ENCODE measurements at regions not wholly inside any gene's neighbourhood (a gene's known extent, or its start where the extent isn't known, plus 50 kb on each side); places are given as distances from the start of the nearest gene placed in this dataset.

DNA sequence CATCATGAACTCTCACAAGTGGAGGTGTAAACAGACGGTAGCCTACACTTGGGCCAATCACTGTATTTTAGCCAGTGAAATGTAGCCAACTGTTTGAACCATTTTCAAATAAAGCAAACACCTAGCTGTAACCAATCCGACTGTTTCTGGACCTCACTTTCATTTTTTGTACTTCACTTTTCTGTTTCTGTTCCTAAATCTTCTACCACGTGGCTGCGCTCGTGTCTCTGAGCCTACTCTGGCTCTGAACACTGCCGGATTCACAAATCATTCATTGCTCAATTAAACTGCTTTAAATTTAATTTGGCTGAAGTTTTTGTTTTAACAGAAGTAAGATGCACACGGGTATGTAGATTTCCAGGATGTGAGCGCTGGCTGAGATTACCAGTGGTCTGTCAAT lies 319.1 kb downstream of the RAPGEF2 start:
- no peak for ATAC-seq (ENCODE audit: low FRiP score)
- 72 to 75% methylated on average over 8 of the region's 8 CpGs for WGBS, 2 donors

DNA sequence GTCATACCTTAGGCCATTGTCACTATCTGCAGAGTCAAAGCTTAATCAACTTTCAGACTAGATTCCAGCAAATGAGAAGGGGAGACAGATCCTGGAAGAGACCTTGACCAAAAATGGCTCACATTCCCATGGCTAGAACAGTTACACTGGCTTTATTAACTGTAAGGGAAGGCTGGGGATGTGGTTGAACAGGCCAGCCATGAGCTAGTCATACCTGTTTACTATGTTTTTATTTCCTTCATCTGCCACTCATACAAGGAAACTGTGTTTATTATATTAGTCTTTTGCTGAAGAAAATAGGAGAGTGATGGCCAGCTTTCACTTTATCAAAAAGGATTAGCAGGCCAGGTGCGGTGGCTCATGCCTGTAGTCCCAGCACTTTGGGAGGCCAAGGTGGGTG lies 319.7 kb downstream of the RAPGEF2 start:
- Histone ChIP-seq H3K4me3 (ENCODE audit: low read length in 2 of 2) (no peak overlapping the region), H3K9me3 (ENCODE audit: control insufficient read depth, low read length) (no peaks in the 10 kb centered on the region), H3K27me3 (ENCODE audit: control insufficient read depth in 1 of 2, insufficient read depth in 2 of 2, low read length in 1 of 2) (no peaks in the 10 kb centered on the region), H3K36me3 (ENCODE audit: control insufficient read depth in 1 of 2, insufficient read depth in 2 of 2, low read length in 1 of 2) (no peaks in the 10 kb centered on the region), H3K4me1 (ENCODE audit: control insufficient read depth in 1 of 2, insufficient read depth in 2 of 2, low read length in 2 of 2) (no peaks in the 10 kb centered on the region), H3K27ac (ENCODE audit: low read depth in 1 of 2, low read length in 2 of 2) (no peak overlapping the region)
- WGBS, 2 donors, result 99 to 100% methylated on average over 1 of the region's 1 CpG
- intact Hi-C loops (cut with DNase I), result no loop called here
- ATAC-seq (ENCODE audit: low FRiP score), result no peak
- no peak for DNase-seq

More for the DNA sequence above, 319.1 kb downstream of the RAPGEF2 start:
- H3K4me1 ChIP-seq (ENCODE audit: control insufficient read depth in 1 of 2, insufficient read depth in 2 of 2, low read length in 2 of 2), result no peaks in the 10 kb centered on the region
- intact Hi-C loops (cut with DNase I), result no loop called here
- no peak overlapping the region for H3K4me3 ChIP-seq (ENCODE audit: low read length in 2 of 2)
- H3K9me3 ChIP-seq (ENCODE audit: control insufficient read depth, low read length), result no peaks in the 10 kb centered on the region
- H3K36me3 ChIP-seq (ENCODE audit: control insufficient read depth in 1 of 2, insufficient read depth in 2 of 2, low read length in 1 of 2), result no peaks in the 10 kb centered on the region
- H3K27me3 ChIP-seq (ENCODE audit: control insufficient read depth in 1 of 2, insufficient read depth in 2 of 2, low read length in 1 of 2), result no peaks in the 10 kb centered on the region
- no peak overlapping the region for H3K27ac ChIP-seq (ENCODE audit: low read depth in 1 of 2, low read length in 2 of 2)
- no peak for DNase-seq

DNA sequence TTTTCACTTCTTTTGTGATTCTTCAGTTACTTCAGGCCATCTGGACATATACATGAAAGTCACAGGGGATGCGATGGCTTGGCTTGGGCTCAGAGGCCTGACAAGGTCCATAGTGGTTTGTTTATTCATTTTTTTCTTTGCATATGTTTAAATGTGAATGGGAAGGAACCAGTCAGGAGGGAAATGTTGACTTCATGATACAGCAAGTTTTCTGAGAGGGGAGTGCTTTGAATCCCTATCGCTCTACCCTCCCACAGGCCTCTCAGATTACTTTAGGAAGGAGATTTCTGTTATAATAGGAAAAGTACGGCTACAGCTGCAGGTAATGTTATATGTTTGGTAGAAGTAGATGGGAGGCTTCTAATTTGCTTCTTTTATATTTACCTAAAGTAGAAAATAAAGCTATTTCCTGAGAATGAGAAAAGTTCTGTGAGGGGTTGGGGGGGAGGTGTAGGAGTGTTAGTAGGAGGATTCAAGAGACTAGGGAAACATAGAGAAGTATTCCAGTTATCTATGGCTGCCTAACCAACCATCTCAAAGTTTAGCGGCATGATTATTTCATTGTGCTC lies 322.9 kb downstream of the RAPGEF2 start:
- ATAC-seq (ENCODE audit: low FRiP score) (no peak), DNase-seq (no peak)
- Histone ChIP-seq H3K36me3 (ENCODE audit: control insufficient read depth in 1 of 2, insufficient read depth in 2 of 2, low read length in 1 of 2) (no peaks in the 10 kb centered on the region), H3K27me3 (ENCODE audit: control insufficient read depth in 1 of 2, insufficient read depth in 2 of 2, low read length in 1 of 2) (no peaks in the 10 kb centered on the region), H3K9me3 (ENCODE audit: control insufficient read depth, low read length) (no peaks in the 10 kb centered on the region), H3K4me3 (ENCODE audit: low read length in 2 of 2) (no peak overlapping the region), H3K4me1 (ENCODE audit: control insufficient read depth in 1 of 2, insufficient read depth in 2 of 2, low read length in 2 of 2) (no peaks in the 10 kb centered on the region), H3K27ac (ENCODE audit: low read depth in 1 of 2, low read length in 2 of 2) (no peak overlapping the region)
- intact Hi-C loops (cut with DNase I), result no loop called here
- 73 to 88% methylated on average over 4 of the region's 4 CpGs for WGBS, 2 donors

DNA sequence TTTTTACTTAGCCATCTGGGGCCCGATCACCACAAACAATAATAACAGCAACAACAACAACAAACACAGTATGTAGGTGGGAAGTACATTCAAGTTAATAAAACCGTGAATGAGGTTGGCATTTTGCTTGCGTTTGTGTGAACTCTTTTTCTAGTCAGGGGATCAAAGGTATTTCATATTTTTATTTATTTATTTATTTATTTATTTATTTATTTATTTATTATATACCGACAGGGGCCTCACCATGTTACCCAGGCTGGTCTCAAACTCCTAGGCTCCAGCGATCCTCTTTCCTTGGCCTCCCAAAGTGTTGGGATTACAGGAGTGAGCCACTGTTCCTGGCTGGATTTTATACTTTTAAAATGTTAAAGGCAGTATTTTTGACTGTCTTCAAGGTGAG lies 325.4 kb downstream of the RAPGEF2 start:
- intact Hi-C loops (cut with DNase I), result no loop called here
- no peak overlapping the region for H3K4me3 ChIP-seq (ENCODE audit: low read length in 2 of 2)
- H3K9me3 ChIP-seq (ENCODE audit: control insufficient read depth, low read length), result no peaks in the 10 kb centered on the region
- H3K4me1 ChIP-seq (ENCODE audit: control insufficient read depth in 1 of 2, insufficient read depth in 2 of 2, low read length in 2 of 2), result peaks cover 0 to 4% of the 10 kb centered on the region in 2 donors
- ATAC-seq (ENCODE audit: low FRiP score) (no peak), DNase-seq (no peak)
- no peaks in the 10 kb centered on the region for H3K36me3 ChIP-seq (ENCODE audit: control insufficient read depth in 1 of 2, insufficient read depth in 2 of 2, low read length in 1 of 2)
- H3K27me3 ChIP-seq (ENCODE audit: control insufficient read depth in 1 of 2, insufficient read depth in 2 of 2, low read length in 1 of 2), result no peaks in the 10 kb centered on the region
- WGBS, 2 donors, result 96 to 97% methylated on average over 5 of the region's 5 CpGs
- no peak overlapping the region for H3K27ac ChIP-seq (ENCODE audit: low read depth in 1 of 2, low read length in 2 of 2)

DNA sequence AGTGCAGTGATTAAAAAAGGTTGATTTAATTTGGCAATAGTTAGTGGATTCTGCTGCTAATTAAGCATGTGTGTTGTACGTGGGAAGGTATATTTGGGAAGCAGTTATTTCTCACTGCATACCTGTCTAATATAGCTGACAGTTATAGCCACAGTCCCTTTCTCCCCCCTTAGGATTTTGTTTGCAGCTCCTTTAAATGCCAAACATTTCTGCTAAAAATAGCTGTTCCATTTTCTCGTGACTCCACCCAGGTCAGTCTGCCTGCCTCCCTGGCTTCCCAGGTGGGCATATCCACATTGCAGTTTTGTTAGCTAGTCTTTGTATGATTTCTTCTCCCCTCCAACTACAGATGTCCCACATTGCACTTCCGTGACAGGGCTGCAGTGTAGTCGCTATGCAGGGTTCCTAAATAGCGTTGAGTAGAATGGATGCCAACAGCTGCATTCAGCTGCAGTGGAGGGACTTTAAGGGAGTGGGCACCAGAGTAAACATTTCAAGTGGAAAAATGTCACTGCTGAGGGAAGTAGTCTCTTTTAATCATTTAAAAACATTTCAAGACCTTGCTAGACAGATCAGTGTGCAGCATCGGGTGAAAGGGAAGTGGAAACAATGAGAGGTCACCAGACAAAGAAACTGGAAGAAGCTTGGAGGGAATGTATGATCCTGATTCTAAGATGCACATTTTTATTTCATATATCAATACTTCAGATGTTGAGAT lies 326.3 kb downstream of the RAPGEF2 start:
- ATAC-seq (ENCODE audit: low FRiP score) (no peak), DNase-seq (no peak)
- 8 to 9% methylated on average over 6 of the region's 6 CpGs for WGBS, 2 donors
- intact Hi-C loops (cut with DNase I), result no loop called here
- H3K9me3 ChIP-seq (ENCODE audit: control insufficient read depth, low read length), result no peaks in the 10 kb centered on the region
- H3K27me3 ChIP-seq (ENCODE audit: control insufficient read depth in 1 of 2, insufficient read depth in 2 of 2, low read length in 1 of 2), result no peaks in the 10 kb centered on the region
- peaks cover 0 to 4% of the 10 kb centered on the region in 2 donors for H3K4me1 ChIP-seq (ENCODE audit: control insufficient read depth in 1 of 2, insufficient read depth in 2 of 2, low read length in 2 of 2)
- H3K27ac ChIP-seq (ENCODE audit: low read depth in 1 of 2, low read length in 2 of 2), result no peak overlapping the region
- no peak overlapping the region for H3K4me3 ChIP-seq (ENCODE audit: low read length in 2 of 2)
- no peaks in the 10 kb centered on the region for H3K36me3 ChIP-seq (ENCODE audit: control insufficient read depth in 1 of 2, insufficient read depth in 2 of 2, low read length in 1 of 2)

DNA sequence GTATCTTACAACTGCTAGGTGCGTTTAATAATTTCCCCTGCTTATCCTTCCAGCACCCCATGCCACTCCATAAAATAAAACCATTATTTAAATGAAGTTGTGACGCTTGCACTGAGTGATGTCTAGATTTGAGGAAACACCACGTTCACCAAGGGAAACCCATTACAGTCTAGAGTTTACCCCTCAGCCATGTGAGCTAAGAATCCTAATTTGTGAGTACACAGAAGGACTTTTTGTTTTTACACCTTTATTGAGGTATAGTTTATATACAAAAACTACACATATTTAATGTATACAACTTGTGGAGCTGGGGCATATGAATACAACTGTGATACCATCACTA lies 326.8 kb downstream of the RAPGEF2 start:
- H3K4me1 ChIP-seq (ENCODE audit: control insufficient read depth in 1 of 2, insufficient read depth in 2 of 2, low read length in 2 of 2), result peaks cover 0 to 4% of the 10 kb centered on the region in 2 donors
- 63 to 74% methylated on average over 3 of the region's 3 CpGs for WGBS, 2 donors
- no peaks in the 10 kb centered on the region for H3K27me3 ChIP-seq (ENCODE audit: control insufficient read depth in 1 of 2, insufficient read depth in 2 of 2, low read length in 1 of 2)
- no peaks in the 10 kb centered on the region for H3K9me3 ChIP-seq (ENCODE audit: control insufficient read depth, low read length)
- intact Hi-C loops (cut with DNase I), result loop anchor here in 1 of 2 donors (5.0 kb wide), 1 partner anchor 37 kb away; no protein-coding TSS in a partner anchor
- no peak overlapping the region for H3K4me3 ChIP-seq (ENCODE audit: low read length in 2 of 2)
- H3K36me3 ChIP-seq (ENCODE audit: control insufficient read depth in 1 of 2, insufficient read depth in 2 of 2, low read length in 1 of 2), result no peaks in the 10 kb centered on the region
- ATAC-seq (ENCODE audit: low FRiP score), result no peak
- DNase-seq, result no peak
- no peak overlapping the region for H3K27ac ChIP-seq (ENCODE audit: low read depth in 1 of 2, low read length in 2 of 2)

DNA sequence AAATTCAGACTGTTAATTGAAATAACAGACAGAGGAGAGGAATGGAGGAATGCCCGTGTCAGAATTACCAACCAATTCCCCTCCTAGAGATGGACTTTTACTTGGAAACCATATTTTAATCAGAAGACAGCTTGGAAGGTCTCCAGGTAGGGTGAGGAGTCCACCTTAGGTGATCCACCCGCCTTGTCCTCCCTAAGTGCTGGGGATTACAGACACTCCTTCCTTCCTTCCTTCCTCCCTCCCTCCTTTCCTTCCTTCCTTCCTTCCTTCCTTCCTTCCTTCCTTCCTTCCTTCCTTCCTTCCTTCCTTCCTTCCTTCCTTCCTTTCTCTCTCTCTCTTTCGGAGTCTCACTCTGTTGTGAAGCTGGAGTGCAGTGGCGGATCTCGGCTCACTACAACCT lies 328.0 kb downstream of the RAPGEF2 start:
- WGBS, 2 donors, result 98 to 99% methylated on average over 5 of the region's 5 CpGs
- intact Hi-C loops (cut with DNase I), result loop anchor here in 1 of 2 donors (5.0 kb wide), 1 partner anchor 39 kb away; no protein-coding TSS in a partner anchor
- Histone ChIP-seq H3K27me3 (ENCODE audit: control insufficient read depth in 1 of 2, insufficient read depth in 2 of 2, low read length in 1 of 2) (no peaks in the 10 kb centered on the region), H3K4me1 (ENCODE audit: control insufficient read depth in 1 of 2, insufficient read depth in 2 of 2, low read length in 2 of 2) (peaks cover 0 to 4% of the 10 kb centered on the region in 2 donors), H3K4me3 (ENCODE audit: low read length in 2 of 2) (no peak overlapping the region), H3K27ac (ENCODE audit: low read depth in 1 of 2, low read length in 2 of 2) (no peak overlapping the region), H3K9me3 (ENCODE audit: control insufficient read depth, low read length) (no peaks in the 10 kb centered on the region), H3K36me3 (ENCODE audit: control insufficient read depth in 1 of 2, insufficient read depth in 2 of 2, low read length in 1 of 2) (no peaks in the 10 kb centered on the region)
- DNase-seq (no peak), ATAC-seq (ENCODE audit: low FRiP score) (no peak)

DNA sequence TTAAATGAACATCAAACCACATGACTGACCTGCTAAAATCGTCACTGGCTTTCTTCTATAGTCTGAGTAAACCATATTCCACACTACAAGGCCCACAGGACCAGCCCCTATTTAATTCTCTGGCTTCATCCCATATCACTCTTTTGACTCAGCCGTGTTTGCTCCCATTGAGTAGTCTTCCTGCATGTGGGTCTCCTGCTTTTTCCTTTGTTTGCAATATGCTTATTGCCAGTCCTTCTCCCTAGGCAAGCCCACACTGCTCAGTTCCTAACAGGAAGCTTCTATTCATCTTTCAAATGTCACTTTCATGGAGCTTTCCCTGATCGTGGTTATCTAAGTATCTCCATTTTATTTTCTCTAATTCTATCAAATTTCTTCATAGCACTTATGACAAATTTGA lies 329.6 kb downstream of the RAPGEF2 start:
- H3K36me3 ChIP-seq (ENCODE audit: control insufficient read depth in 1 of 2, insufficient read depth in 2 of 2, low read length in 1 of 2), result no peaks in the 10 kb centered on the region
- DNase-seq (no peak), ATAC-seq (ENCODE audit: low FRiP score) (no peak)
- no peaks in the 10 kb centered on the region for H3K9me3 ChIP-seq (ENCODE audit: control insufficient read depth, low read length)
- H3K27me3 ChIP-seq (ENCODE audit: control insufficient read depth in 1 of 2, insufficient read depth in 2 of 2, low read length in 1 of 2), result no peaks in the 10 kb centered on the region
- peaks cover 0 to 6% of the 10 kb centered on the region in 2 donors for H3K4me1 ChIP-seq (ENCODE audit: control insufficient read depth in 1 of 2, insufficient read depth in 2 of 2, low read length in 2 of 2)
- no peak overlapping the region for H3K4me3 ChIP-seq (ENCODE audit: low read length in 2 of 2)
- intact Hi-C loops (cut with DNase I), result loop anchor here in 1 of 2 donors (5.0 kb wide), 1 partner anchor 40 kb away; no protein-coding TSS in a partner anchor
- no peak overlapping the region for H3K27ac ChIP-seq (ENCODE audit: low read depth in 1 of 2, low read length in 2 of 2)
- WGBS, 2 donors, result 44 to 45% methylated on average over 3 of the region's 3 CpGs

DNA sequence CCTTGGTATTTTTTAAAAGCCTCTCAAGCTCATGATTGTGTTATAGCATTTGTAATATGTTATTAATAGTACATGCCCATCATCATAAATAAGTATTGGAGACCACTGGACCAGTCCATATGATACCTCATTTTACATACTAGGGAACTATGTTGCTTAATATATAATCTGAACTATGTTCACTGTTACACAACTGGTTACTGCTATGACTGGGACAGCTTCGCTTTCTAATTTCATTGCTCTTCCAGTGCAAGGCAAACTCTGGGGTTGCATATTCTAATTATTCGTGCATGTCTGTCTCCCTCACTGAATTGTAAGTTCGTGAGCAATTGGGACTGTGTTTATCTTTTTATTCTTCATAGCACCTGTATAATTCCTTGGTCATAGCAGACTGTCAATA lies 330.5 kb downstream of the RAPGEF2 start:
- ATAC-seq (ENCODE audit: low FRiP score), result no peak
- intact Hi-C loops (cut with DNase I), result loop anchor here in 1 of 2 donors (5.0 kb wide), 1 partner anchor 41 kb away; no protein-coding TSS in a partner anchor

More for the DNA sequence above, 330.5 kb downstream of the RAPGEF2 start:
- Histone ChIP-seq H3K36me3 (ENCODE audit: control insufficient read depth in 1 of 2, insufficient read depth in 2 of 2, low read length in 1 of 2) (no peaks in the 10 kb centered on the region), H3K9me3 (ENCODE audit: control insufficient read depth, low read length) (no peaks in the 10 kb centered on the region), H3K27me3 (ENCODE audit: control insufficient read depth in 1 of 2, insufficient read depth in 2 of 2, low read length in 1 of 2) (no peaks in the 10 kb centered on the region), H3K4me3 (ENCODE audit: low read length in 2 of 2) (no peak overlapping the region), H3K4me1 (ENCODE audit: control insufficient read depth in 1 of 2, insufficient read depth in 2 of 2, low read length in 2 of 2) (peaks cover 0 to 6% of the 10 kb centered on the region in 2 donors), H3K27ac (ENCODE audit: low read depth in 1 of 2, low read length in 2 of 2) (no peak overlapping the region)
- WGBS, 2 donors, result 35 to 39% methylated on average over 3 of the region's 3 CpGs
- no peak for DNase-seq
